Lower leg skin (tissue), 3 donors: ENCODE measurements at regions not wholly inside any gene's neighbourhood (a gene's known extent, or its start where the extent isn't known, plus 50 kb on each side); places are given as distances from the start of the nearest gene placed in this dataset.

ENCODE experiments used
- CTCF ChIP-seq, 3 donors: fragments of 450-650 bp; IDR thresholded peaks; one replicate each; pipeline ENCODE4 v1.5.1; 2016; ENCODE audit warnings: antibody characterized with exemption in 3 of 3, mild to moderate bottlenecking in 3 of 3, moderate library complexity in 2 of 3
- POLR2A ChIP-seq, 2 donors: fragments of 450-650 bp; IDR thresholded peaks; one replicate each; pipeline ENCODE4 v1.6.1; 2016 to 2017; ENCODE audit warnings: antibody characterized with exemption in 2 of 2, mild to moderate bottlenecking in 1 of 2, moderate library complexity in 1 of 2

GRCh38 chr9:110007477-110008270 lies 200.3 kb downstream of the C9orf152 start:
- TF ChIP-seq CTCF (IDR thresholded peaks at IDR 0.05): no peak
- no peak for TF ChIP-seq POLR2A (IDR thresholded peaks at IDR 0.05)
